C4-2B (cell line): ENCODE measurements at regions not wholly inside any gene's neighbourhood (a gene's known extent, or its start where the extent isn't known, plus 50 kb on each side); places are given as distances from the start of the nearest gene placed in this dataset.
"Not testable (repeated sequence)": the region's sequence is repeated elsewhere in the genome, so short reads cannot be mapped to it uniquely, and the experiment has no call there.

Experiments used
- H3K27ac ChIP-seq: fragments of 450-650 bp; 2 replicates; pipeline ENCODE4 v1.5.1; 2017
- ZFX ChIP-seq: fragments of 450-650 bp; IDR thresholded peaks from 2 replicates; pipeline ENCODE4 v1.6.1; 2017
- TF ChIP-seq, protein P1 (sequence below): fragments of 450-650 bp; conservative IDR thresholded peaks from 2 replicates; pipeline ENCODE4 v1.5.1; 2017; ENCODE audit warnings: mild to moderate bottlenecking

DNA sequence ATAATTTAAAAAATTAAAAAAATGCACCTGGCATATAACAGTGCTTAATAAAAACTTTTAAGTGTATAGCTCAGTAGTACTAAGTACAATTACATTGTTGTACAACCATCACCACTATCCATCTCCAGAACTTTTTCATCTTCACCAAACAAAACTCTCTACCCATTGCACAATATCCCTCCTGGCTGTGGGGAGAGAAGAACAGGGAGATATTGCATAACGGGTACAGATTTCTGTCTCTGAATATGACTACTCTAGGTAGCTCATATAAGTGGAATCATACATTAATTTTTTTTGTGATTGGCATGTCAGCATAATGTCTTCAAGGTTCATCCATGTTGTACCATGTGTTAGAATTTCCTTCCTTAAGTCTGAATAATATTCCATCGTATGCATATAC is 91.0 kb upstream of the PLAAT1 start:
- no peak for TF ChIP-seq ZFX
- TF ChIP-seq, protein P1, sequence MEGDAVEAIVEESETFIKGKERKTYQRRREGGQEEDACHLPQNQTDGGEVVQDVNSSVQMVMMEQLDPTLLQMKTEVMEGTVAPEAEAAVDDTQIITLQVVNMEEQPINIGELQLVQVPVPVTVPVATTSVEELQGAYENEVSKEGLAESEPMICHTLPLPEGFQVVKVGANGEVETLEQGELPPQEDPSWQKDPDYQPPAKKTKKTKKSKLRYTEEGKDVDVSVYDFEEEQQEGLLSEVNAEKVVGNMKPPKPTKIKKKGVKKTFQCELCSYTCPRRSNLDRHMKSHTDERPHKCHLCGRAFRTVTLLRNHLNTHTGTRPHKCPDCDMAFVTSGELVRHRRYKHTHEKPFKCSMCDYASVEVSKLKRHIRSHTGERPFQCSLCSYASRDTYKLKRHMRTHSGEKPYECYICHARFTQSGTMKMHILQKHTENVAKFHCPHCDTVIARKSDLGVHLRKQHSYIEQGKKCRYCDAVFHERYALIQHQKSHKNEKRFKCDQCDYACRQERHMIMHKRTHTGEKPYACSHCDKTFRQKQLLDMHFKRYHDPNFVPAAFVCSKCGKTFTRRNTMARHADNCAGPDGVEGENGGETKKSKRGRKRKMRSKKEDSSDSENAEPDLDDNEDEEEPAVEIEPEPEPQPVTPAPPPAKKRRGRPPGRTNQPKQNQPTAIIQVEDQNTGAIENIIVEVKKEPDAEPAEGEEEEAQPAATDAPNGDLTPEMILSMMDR: no peak
- no peak overlapping the region for H3K27ac ChIP-seq

DNA sequence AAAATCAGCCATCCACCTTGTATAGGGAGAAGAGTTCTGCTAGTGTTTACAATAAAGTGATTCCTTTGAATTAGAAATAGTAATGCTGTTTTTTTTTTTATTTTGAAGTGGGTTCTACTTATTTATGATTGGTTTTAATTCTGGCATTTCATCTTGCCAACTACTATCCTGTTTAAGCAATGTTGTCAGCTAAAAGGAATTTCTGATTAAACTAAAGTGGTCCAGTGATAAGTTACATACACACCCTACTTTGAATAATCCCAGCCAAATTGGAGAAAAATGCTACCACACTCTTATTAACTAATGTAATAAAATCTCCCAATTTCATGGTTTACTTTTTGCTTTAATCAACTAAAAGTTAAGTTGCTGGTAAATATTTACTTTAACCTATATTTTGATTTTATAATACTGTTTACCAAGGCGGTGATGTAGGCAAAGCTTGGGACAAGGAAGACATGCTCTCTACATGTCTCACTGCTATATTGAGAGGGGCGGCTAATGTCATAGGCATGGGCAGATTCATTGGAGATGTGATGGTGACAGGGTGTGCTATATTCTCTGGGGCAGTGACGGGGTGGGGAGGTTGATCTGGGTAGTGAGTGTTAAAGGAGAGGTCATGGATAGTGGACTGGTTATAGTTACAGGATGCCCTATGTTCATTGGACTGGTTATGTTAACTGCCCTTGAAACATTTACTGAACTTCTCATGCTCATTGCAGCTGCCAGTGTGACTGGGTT is 85.8 kb upstream of the PLAAT1 start:
- not testable (repeated sequence) for H3K27ac ChIP-seq

DNA sequence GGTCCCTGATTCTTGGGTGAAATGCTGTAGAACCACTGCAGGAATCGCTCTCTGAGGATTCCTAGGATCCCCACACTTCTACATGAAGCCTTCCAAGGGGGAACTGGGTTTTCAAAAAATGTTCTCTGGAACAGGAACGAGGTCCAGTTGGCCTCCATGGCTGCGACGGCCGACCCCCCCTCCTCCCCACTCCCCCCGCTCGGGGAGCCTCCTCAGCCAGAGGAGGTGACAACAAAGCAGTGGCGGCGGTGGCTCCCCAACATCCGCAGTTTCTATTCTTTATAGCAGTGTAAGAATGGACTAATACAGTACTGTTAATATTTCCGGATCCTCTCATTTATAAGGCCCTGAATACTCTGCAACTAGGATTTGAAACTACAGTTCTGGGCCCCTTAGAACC is 84.0 kb upstream of the PLAAT1 start:
- TF ChIP-seq ZFX: no peak
- TF ChIP-seq, protein P1: no peak
- no peak overlapping the region for H3K27ac ChIP-seq

DNA sequence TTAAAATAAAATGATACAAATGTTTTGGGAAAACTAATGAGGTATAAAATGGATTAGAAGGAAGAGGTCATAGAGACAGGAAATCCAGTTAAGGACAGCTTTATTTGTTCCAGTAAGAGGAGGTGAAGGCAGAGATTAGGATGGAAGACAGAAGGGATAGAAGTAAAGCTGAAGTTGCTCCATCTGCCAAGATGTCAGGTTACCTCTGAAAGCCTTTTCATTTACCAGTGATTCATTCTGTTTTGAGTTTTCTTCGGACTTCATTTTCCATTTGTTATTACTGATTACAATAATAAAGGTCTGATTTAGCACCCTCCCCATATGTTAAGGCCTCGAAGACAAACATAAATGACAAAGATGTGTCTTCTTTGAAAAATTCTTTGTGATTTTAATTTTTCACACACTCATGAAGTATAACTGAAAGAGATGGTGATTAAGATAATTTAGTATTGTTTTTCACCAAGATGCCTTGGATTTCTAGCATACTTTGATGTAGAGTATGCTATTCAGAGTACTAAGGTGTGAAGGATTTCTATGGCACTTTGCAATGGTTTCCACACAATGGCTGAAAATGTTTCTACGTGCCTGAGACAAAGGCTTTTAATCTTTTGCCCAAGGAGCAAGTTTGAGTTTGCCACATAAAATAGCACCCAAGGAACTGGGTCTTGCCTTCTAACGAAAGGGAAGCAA is 75.4 kb upstream of the PLAAT1 start:
- TF ChIP-seq, protein P1: no peak
- TF ChIP-seq ZFX: no peak
- no peak overlapping the region for H3K27ac ChIP-seq

DNA sequence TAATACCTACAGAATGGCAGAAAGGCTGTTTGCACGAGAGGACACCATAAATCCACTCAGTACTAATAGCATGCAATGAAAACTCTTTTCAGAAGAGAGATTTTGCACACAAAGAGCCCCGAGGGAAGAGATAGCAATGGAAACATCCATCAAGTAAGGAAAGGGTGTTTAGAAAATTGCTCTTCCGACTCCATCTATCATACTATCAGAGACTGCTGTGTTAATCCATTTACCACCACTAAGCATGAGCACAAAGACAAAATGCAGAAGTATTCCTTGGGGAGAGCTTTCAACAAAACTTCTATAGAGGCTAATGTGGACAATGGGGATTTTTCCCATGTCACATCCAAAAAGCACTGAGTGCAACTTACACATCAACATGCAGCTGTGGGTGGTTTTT is 72.1 kb upstream of the PLAAT1 start:
- TF ChIP-seq ZFX: no peak
- TF ChIP-seq, protein P1: no peak
- H3K27ac ChIP-seq: no peak overlapping the region

DNA sequence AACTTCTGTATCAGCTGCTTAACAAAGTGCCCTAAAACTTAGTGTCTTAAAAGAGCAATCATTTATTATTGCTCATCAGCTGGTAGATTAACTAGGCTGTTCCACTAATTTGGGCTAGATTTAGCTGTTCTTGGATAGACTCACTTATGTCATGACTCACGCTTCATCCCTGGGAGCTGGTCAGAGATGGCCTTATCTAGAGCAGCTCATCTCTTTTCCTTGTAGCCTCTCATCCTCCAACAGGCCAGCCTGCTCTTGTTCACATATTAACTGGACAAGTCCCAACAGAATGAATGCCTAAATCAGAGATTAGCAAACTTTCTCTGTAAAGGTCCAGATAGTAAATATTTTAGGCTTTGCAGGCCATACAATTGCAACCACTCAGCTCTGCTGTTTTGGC is 66.9 kb upstream of the PLAAT1 start:
- H3K27ac ChIP-seq: no peak overlapping the region
- TF ChIP-seq ZFX: no peak
- TF ChIP-seq, protein P1: no peak

DNA sequence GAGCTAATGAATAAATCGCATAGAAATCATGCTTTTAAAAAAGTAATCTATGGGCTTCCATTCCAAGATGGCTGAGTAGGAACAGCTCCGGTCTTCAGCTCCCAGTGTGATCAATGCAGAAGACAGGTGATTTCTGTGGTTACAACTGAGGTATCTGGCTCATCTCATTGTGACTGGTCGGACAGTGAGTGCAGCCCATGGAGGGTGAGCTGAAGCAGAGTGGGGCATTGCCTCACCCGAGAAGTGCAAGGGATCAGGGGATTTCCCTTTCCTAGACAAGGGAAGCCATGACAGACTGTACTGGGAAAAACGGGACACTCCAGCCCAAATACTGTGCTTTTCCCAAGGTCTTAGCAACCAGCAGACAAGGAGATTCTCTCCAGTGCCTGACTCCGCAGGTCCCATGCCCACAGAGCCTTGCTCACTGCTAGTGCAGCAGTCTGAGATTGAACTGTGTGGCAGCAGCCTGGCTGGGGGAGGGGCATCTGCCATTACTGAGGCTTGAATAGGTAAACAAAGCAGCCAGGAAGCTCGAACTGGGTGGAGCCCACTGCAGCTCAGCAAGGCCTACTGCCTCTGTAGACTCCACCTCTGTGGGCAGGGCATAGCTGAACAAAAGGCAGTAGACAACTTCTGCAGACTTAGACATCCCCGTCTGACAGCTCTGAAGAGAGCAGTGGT is 61.5 kb upstream of the PLAAT1 start:
- not testable (repeated sequence) for H3K27ac ChIP-seq

DNA sequence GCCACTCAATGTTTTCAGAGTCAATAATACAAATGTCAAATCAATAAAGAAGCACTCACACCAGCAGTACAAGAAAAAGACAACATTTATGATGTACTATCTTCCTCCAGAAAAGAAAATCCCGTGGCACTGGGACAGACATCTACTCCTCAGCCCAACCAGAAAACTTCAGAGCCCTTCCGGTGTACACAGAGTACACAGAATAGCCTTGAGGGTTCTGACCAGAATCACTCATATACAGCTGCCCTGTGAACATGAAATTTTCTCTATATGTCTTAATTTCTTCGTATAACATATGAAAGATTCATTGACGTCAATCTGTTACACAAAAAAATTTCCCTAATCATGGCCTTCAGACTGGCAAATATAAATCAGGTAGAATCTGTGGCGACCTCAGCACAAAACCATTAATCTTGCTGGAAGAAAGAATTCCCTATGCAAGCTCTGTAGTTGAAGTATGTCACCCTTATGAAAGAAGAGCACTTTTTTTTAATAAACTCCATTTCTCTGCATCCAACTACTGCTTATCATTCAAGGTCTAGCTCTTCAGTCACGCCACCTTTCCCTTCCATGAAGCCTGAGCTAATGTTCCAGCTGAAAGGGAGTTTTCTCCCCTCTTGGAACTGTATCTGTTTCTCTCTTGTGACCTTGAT is 53.8 kb upstream of the PLAAT1 start:
- TF ChIP-seq ZFX: no peak
- TF ChIP-seq, protein P1: no peak
- no peak overlapping the region for H3K27ac ChIP-seq
